ENCODE measurements at regions not wholly inside any gene's neighbourhood (a gene's known extent, or its start where the extent isn't known, plus 50 kb on each side); places are given as distances from the start of the nearest gene placed in this dataset.

- no peak for TF ChIP-seq CTCF (optimal IDR thresholded peaks at IDR 0.05 in 1 of 3, IDR thresholded peaks at IDR 0.05 in 1 of 3, conservative IDR thresholded peaks at IDR 0.05 in 1 of 3; ENCODE audit: extremely low read depth in 1 of 3, insufficient read depth in 2 of 3, low read length in 3 of 3)
- TF ChIP-seq EZH2 (IDR thresholded peaks at IDR 0.05; ENCODE audit: low read length), result no peak
Measured at GRCh38 chr15:96867992-96868391, 537.5 kb downstream of the NR2F2 start.
